IMR-90 (cell line): ENCODE measurements at regions not wholly inside any gene's neighbourhood (a gene's known extent, or its start where the extent isn't known, plus 50 kb on each side); places are given as distances from the start of the nearest gene placed in this dataset.

Source experiments
- ATAC-seq: fragments of 200-7000 bp; cut with Tn5 transposase; 2 replicates; pipeline ENCODE4 v1.9.1; 2020; ENCODE audit warnings: low read depth, mild to moderate bottlenecking, moderate library complexity
- BruUV-seq: library from RNA; stranded (reverse); fragments of 400-500 nt; replicated peaks from 2 replicates; lab custom pipeline; 2021; lab: Mats Ljungman, UMichigan
- CTCF ChIA-PET: fragments of 300-600 bp; formaldehyde crosslinking; extraction: SDS; loops from one replicate; lab custom pipeline; 2021; ENCODE audit warnings: antibody characterized with exemption; lab: Yijun Ruan, JAX
- POLR2A ChIA-PET: fragments of 300-600 bp; sonication (Branson Sonifier 250); formaldehyde crosslinking; loops from one replicate; lab custom pipeline; 2022; ENCODE audit warnings: antibody characterized with exemption; ENCODE audit not compliant: unreplicated experiment; lab: Charles Lee
- DNase-seq: peaks from one replicate; pipeline ENCODE4 v3.0.0; 2013
- H2AFZ ChIP-seq: replicated peaks from 2 replicates; pipeline ENCODE3; 2013; ENCODE audit warnings: low read length, mild to moderate bottlenecking; ENCODE audit not compliant: poor library complexity
- H2AK5ac ChIP-seq: 2 replicates; pipeline ENCODE4 v1.6.1; 2013; ENCODE audit warnings: low read depth, low read length, inconsistent platforms
- H2AK9ac ChIP-seq: replicated peaks from 2 replicates; pipeline ENCODE3; 2013; ENCODE audit warnings: mild to moderate bottlenecking, low read depth, low read length, moderate library complexity; ENCODE audit not compliant: poor library complexity
- H2BK120ac ChIP-seq: 2 replicates; pipeline ENCODE4 v1.6.1; 2013; ENCODE audit warnings: low read depth, low read length, inconsistent platforms
- H2BK15ac ChIP-seq: 3 replicates; pipeline ENCODE4 v1.6.1; 2013; ENCODE audit warnings: low read depth, low read length, inconsistent platforms
- H2BK20ac ChIP-seq: 2 replicates; pipeline ENCODE4 v1.6.1; 2013; ENCODE audit warnings: low read depth, mild to moderate bottlenecking, inconsistent platforms, low read length, moderate library complexity
- H2BK5ac ChIP-seq: 2 replicates; pipeline ENCODE4 v1.6.1; 2013; ENCODE audit warnings: mild to moderate bottlenecking, low read depth, low read length, inconsistent platforms; ENCODE audit not compliant: poor library complexity, severe bottlenecking
- H3K14ac ChIP-seq: replicated peaks from 2 replicates; pipeline ENCODE4 v1.6.1; 2013; ENCODE audit warnings: low read depth, low read length, inconsistent platforms
- H3K18ac ChIP-seq: 2 replicates; pipeline ENCODE4 v1.6.1; 2013; ENCODE audit warnings: low read depth, low read length, control low read depth
- H3K23ac ChIP-seq: 2 replicates; pipeline ENCODE4 v1.6.1; 2013; ENCODE audit warnings: low read depth, low read length, inconsistent platforms
- H3K27ac ChIP-seq: 2 replicates; pipeline ENCODE4 v1.5.1; 2013; ENCODE audit warnings: mild to moderate bottlenecking, control low read depth, low read length; ENCODE audit not compliant: insufficient read depth
- H3K27me3 ChIP-seq: 2 replicates; pipeline ENCODE4 v1.6.1; 2013; ENCODE audit warnings: low read length; ENCODE audit not compliant: control insufficient read depth, insufficient read depth
- H3K36me3 ChIP-seq: 2 replicates; pipeline ENCODE4 v1.6.1; 2013; ENCODE audit warnings: low read length, mixed read lengths; ENCODE audit not compliant: control insufficient read depth, insufficient read depth
- H3K4ac ChIP-seq: 2 replicates; pipeline ENCODE4 v1.6.1; 2013; ENCODE audit warnings: low read depth, low read length, inconsistent platforms
- H3K4me1 ChIP-seq: 2 replicates; pipeline ENCODE4 v1.6.1; 2013; ENCODE audit warnings: low read length, mixed read lengths; ENCODE audit not compliant: control insufficient read depth, insufficient read depth
- H3K4me2 ChIP-seq: 2 replicates; pipeline ENCODE4 v1.6.1; 2013; ENCODE audit warnings: low read depth, mild to moderate bottlenecking, control low read depth, low read length, moderate library complexity
- H3K4me3 ChIP-seq: 2 replicates; pipeline ENCODE4 v1.5.1; 2013; ENCODE audit warnings: low read depth, mild to moderate bottlenecking, control low read depth, low read length, moderate library complexity; ENCODE audit not compliant: insufficient read depth
- H3K56ac ChIP-seq: 2 replicates; pipeline ENCODE4 v1.6.1; 2013; ENCODE audit warnings: low read length, inconsistent platforms; ENCODE audit not compliant: insufficient read depth; ENCODE audit errors: extremely low read depth
- H3K79me1 ChIP-seq, 2 experiments: 2 replicates each; pipeline ENCODE4 v1.6.1; 2013; ENCODE audit warnings: low read length in 2 of 2, inconsistent platforms in 1 of 2, low read depth in 1 of 2
- H3K9ac ChIP-seq: 2 replicates; pipeline ENCODE4 v1.6.1; 2013; ENCODE audit warnings: low read depth, low read length, control low read depth
- H3K9me1 ChIP-seq: 2 replicates; pipeline ENCODE4 v1.6.1; 2013; ENCODE audit warnings: low read length, inconsistent platforms; ENCODE audit not compliant: insufficient read depth
- H3K9me3 ChIP-seq: 2 replicates; pipeline ENCODE4 v1.6.1; 2013; ENCODE audit warnings: low read length; ENCODE audit not compliant: control insufficient read depth, insufficient read depth
- H4K20me1 ChIP-seq: 2 replicates; pipeline ENCODE4 v1.6.1; 2013; ENCODE audit warnings: low read length, inconsistent platforms; ENCODE audit not compliant: insufficient read depth
- H4K5ac ChIP-seq: 2 replicates; pipeline ENCODE4 v1.6.1; 2013; ENCODE audit warnings: mild to moderate bottlenecking, low read depth, low read length, control low read depth
- H4K8ac ChIP-seq, 2 experiments: 2 replicates each; pipeline ENCODE4 v1.6.1; 2013; ENCODE audit warnings: low read depth in 2 of 2, low read length in 2 of 2, control low read depth in 1 of 2, inconsistent platforms in 1 of 2
- H4K91ac ChIP-seq: 2 replicates; pipeline ENCODE4 v1.6.1; 2013; ENCODE audit warnings: low read depth, low read length, inconsistent platforms; ENCODE audit not compliant: insufficient read depth
- CEBPB ChIP-seq: IDR thresholded peaks from 2 replicates; pipeline ENCODE4 v1.6.1; 2012; ENCODE audit warnings: low read depth, low read length, improper control_type of control experiment
- MXI1 ChIP-seq: IDR thresholded peaks from 2 replicates; pipeline ENCODE4 v1.6.1; 2012; ENCODE audit warnings: low read depth, mild to moderate bottlenecking, low read length, moderate library complexity, borderline replicate concordance
- NFE2L2 ChIP-seq: fragments of 150-350 bp; IDR thresholded peaks from 2 replicates; pipeline ENCODE4 v1.6.1; 2016; ENCODE audit warnings: low read depth, mild to moderate bottlenecking, low read length
- POLR2A ChIP-seq: IDR thresholded peaks from 2 replicates; pipeline ENCODE4 v1.6.1; 2012; ENCODE audit warnings: mild to moderate bottlenecking, low read depth, low read length
- RAD21 ChIP-seq: IDR thresholded peaks from 2 replicates; pipeline ENCODE4 v1.6.1; 2012; ENCODE audit warnings: low read length, improper control_type of control experiment
- RCOR1 ChIP-seq: IDR thresholded peaks from 2 replicates; pipeline ENCODE4 v1.6.1; 2012; ENCODE audit warnings: mild to moderate bottlenecking, low read length, improper control_type of control experiment; ENCODE audit not compliant: insufficient replicate concordance
- RFX5 ChIP-seq: IDR thresholded peaks from 2 replicates; pipeline ENCODE4 v1.8.0; 2012; ENCODE audit warnings: low read depth, mild to moderate bottlenecking, low read length, moderate library complexity
- SMC3 ChIP-seq: fragments of 150-350 bp; IDR thresholded peaks from 2 replicates; pipeline ENCODE4 v1.6.1; 2016; ENCODE audit warnings: low read depth, mild to moderate bottlenecking, antibody characterized with exemption, low read length, moderate library complexity
- WGBS, 2 experiments: methylation state at CpG; one replicate each; pipeline versions ENCODE4 v1.1.5 to v1.1.7; 2013; ENCODE audit warnings: missing lambda C conversion rate in 2 of 2; ENCODE audit not compliant: insufficient read length in 1 of 2; ENCODE audit errors: extremely low coverage in 2 of 2; 5-methylcytosine and 5-hydroxymethylcytosine counted together
- dilution Hi-C: fragments of 300-500 bp; cut with HindIII; formaldehyde crosslinking; loops from one replicate; pipeline ENCODE4 v1.14.3; 2018; ENCODE audit warnings: low sequenced_read_pairs; ENCODE audit not compliant: unreplicated experiment
- in situ Hi-C: fragments of 300-500 bp; cut with MboI; formaldehyde crosslinking; loops from 3 replicates; pipeline ENCODE4 v1.14.3; 2019; ENCODE audit warnings: low sequenced_read_pairs, inconsistent platforms, mixed read lengths
- intact Hi-C: fragments of 100-400 bp; cut with micrococcal nuclease; formaldehyde crosslinking; loops from 2 replicates; pipeline ENCODE4 v1.10.0; 2022
- TF ChIP-seq, protein P1 (sequence below): fragments of 150-350 bp; IDR thresholded peaks from 2 replicates; pipeline ENCODE4 v1.6.1; 2016; ENCODE audit warnings: low read depth, mild to moderate bottlenecking, low read length, moderate library complexity, borderline replicate concordance
- TF ChIP-seq, protein P2 (sequence below): fragments of 150-350 bp; IDR thresholded peaks from 2 replicates; pipeline ENCODE4 v1.6.1; 2017; ENCODE audit warnings: mild to moderate bottlenecking, antibody characterized with exemption, low read length, low read depth
- TF ChIP-seq, protein P3 (sequence below): conservative IDR thresholded peaks from 2 replicates; pipeline ENCODE4 v1.5.1; 2012; ENCODE audit warnings: mild to moderate bottlenecking, low read depth, low read length, improper control_type of control experiment

DNA sequence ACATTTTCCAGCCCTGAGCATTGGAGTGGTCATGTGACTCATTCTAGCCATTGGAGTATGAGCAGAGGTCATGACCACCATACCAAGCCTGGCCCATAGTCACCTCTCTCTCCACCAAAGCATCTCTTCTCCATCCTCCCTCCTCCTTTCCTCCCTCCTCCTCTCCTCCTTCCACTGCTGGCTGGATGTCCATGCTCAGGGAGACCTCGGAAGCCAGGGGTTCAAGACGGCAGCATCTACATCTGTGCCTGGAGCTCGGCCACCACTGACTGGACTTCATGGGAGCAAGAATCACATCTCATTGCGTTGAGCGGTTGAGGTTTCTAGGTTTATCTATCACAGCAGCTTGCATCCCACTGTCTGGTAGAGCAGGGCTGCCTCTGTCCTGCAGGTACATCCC is 252.4 kb downstream of the NDUFA10 start (continued):
- no peak for TF ChIP-seq RFX5
- no peak for TF ChIP-seq SMC3
- TF ChIP-seq MXI1: no peak

DNA sequence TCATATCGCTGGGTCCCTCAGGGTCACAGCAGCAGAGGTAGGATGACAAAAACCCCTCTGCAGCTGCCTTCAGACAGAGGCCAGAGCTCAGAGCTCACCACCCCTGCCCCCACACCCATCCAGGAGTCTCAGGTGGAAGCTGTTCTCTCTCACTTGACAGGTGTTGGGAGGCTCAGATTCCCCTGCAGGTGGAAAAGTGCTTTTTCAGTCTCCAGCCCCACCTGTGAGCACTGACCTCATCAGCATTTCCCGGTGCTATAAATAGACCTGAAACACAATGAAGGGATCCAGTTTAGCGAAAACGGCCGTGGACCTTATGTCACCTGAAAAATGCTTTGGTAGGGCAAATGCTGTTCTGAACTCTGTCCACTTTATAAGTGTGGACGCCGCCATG is 254.9 kb downstream of the NDUFA10 start:
- no peaks in the 10 kb centered on the region for H3K36me3 ChIP-seq
- no TSS peak for BruUV-seq
- no peak overlapping the region for H4K8ac ChIP-seq
- H3K18ac ChIP-seq: no peak overlapping the region
- H2BK20ac ChIP-seq: no peak overlapping the region
- no peak overlapping the region for H2AFZ ChIP-seq
- no peak overlapping the region for H4K91ac ChIP-seq
- H3K56ac ChIP-seq: no peak overlapping the region
- no peak overlapping the region for H4K5ac ChIP-seq
- TF ChIP-seq CEBPB (no peak), RAD21 (no peak), RFX5 (no peak), SMC3 (no peak), POLR2A (no peak), MXI1 (no peak), RCOR1 (no peak), NFE2L2 (no peak)
- TF ChIP-seq, protein P1, sequence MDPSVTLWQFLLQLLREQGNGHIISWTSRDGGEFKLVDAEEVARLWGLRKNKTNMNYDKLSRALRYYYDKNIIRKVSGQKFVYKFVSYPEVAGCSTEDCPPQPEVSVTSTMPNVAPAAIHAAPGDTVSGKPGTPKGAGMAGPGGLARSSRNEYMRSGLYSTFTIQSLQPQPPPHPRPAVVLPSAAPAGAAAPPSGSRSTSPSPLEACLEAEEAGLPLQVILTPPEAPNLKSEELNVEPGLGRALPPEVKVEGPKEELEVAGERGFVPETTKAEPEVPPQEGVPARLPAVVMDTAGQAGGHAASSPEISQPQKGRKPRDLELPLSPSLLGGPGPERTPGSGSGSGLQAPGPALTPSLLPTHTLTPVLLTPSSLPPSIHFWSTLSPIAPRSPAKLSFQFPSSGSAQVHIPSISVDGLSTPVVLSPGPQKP: no peak
- TF ChIP-seq, protein P2, sequence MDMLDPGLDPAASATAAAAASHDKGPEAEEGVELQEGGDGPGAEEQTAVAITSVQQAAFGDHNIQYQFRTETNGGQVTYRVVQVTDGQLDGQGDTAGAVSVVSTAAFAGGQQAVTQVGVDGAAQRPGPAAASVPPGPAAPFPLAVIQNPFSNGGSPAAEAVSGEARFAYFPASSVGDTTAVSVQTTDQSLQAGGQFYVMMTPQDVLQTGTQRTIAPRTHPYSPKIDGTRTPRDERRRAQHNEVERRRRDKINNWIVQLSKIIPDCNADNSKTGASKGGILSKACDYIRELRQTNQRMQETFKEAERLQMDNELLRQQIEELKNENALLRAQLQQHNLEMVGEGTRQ: no peak
- TF ChIP-seq, protein P3, sequence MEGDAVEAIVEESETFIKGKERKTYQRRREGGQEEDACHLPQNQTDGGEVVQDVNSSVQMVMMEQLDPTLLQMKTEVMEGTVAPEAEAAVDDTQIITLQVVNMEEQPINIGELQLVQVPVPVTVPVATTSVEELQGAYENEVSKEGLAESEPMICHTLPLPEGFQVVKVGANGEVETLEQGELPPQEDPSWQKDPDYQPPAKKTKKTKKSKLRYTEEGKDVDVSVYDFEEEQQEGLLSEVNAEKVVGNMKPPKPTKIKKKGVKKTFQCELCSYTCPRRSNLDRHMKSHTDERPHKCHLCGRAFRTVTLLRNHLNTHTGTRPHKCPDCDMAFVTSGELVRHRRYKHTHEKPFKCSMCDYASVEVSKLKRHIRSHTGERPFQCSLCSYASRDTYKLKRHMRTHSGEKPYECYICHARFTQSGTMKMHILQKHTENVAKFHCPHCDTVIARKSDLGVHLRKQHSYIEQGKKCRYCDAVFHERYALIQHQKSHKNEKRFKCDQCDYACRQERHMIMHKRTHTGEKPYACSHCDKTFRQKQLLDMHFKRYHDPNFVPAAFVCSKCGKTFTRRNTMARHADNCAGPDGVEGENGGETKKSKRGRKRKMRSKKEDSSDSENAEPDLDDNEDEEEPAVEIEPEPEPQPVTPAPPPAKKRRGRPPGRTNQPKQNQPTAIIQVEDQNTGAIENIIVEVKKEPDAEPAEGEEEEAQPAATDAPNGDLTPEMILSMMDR: no peak
- H3K4me3 ChIP-seq: no peak overlapping the region
- no peak overlapping the region for H3K4me2 ChIP-seq
- H3K27ac ChIP-seq: no peak overlapping the region
- dilution Hi-C loops (no loop called here), in situ Hi-C loops (no loop called here), intact Hi-C loops (no loop called here)
- WGBS, 2 experiments: 63% methylated on average over 4 of the region's 7 CpGs; no CpG with 5 or more reads in 1 of the 2 experiments
- no peak overlapping the region for H2BK120ac ChIP-seq
- no peak overlapping the region for H3K23ac ChIP-seq
- H3K9me1 ChIP-seq: no peaks in the 10 kb centered on the region
- no peaks in the 10 kb centered on the region for H3K4me1 ChIP-seq
- H2BK15ac ChIP-seq: no peak overlapping the region
- no peak overlapping the region for H3K9ac ChIP-seq
- H2BK5ac ChIP-seq: no peak overlapping the region
- peaks cover 52% of the 10 kb centered on the region for H3K9me3 ChIP-seq
- CTCF ChIA-PET: no interaction called here
- H3K79me1 ChIP-seq: no peaks in the 10 kb centered on the region
- no peak overlapping the region for H2AK9ac ChIP-seq
- POLR2A ChIA-PET: no interaction called here
- DNase-seq: no peak
- no peaks in the 10 kb centered on the region for H4K20me1 ChIP-seq
- ATAC-seq: no peak
- H3K14ac ChIP-seq: no peak overlapping the region
- no peak overlapping the region for H2AK5ac ChIP-seq
- no peak overlapping the region for H3K4ac ChIP-seq
- no peaks in the 10 kb centered on the region for H3K27me3 ChIP-seq
